Stomach (tissue), 4 donors: ENCODE measurements at regions not wholly inside any gene's neighbourhood (a gene's known extent, or its start where the extent isn't known, plus 50 kb on each side); places are given as distances from the start of the nearest gene placed in this dataset.

Experiments
- CTCF ChIP-seq, 7 experiments: fragments of 450-650 bp in 4 of 7; fragments of 200-600 bp in 3 of 7; sonication (generic) in 3 of 7; IDR thresholded peaks; one replicate each; pipeline ENCODE4 v1.5.1; 2016 to 2019; ENCODE audit warnings: antibody characterized with exemption in 7 of 7, control low read depth in 2 of 7, mild to moderate bottlenecking in 1 of 7
- EP300 ChIP-seq: sonication (generic); formaldehyde crosslinking; IDR thresholded peaks from one replicate; pipeline ENCODE4 v1.6.1; 2017; ENCODE audit warnings: antibody characterized with exemption
- POLR2A ChIP-seq, 4 donors: fragments of 450-650 bp; IDR thresholded peaks; one replicate each; pipeline ENCODE4 v1.6.1; 2016; ENCODE audit warnings: antibody characterized with exemption in 4 of 4, control low read depth in 2 of 4, mild to moderate bottlenecking in 1 of 4, moderate library complexity in 1 of 4
- POLR2AphosphoS5 ChIP-seq, 3 donors: sonication (generic); formaldehyde crosslinking; IDR thresholded peaks; one replicate each; pipeline ENCODE4 v1.6.1; 2016; ENCODE audit warnings: antibody characterized with exemption in 3 of 3

GRCh38 chr14:62066304-62066703 is 304.1 kb downstream of the SNAPC1 start:
- TF ChIP-seq POLR2AphosphoS5 (IDR thresholded peaks at IDR 0.05) (no peak), CTCF (IDR thresholded peaks at IDR 0.05) (no peak), EP300 (no peak), POLR2A (IDR thresholded peaks at IDR 0.05) (no peak)
